NCI-H1436 treated with DMSO at 0.1 percent for 48 hours (cell line): ENCODE measurements at regions not wholly inside any gene's neighbourhood (a gene's known extent, or its start where the extent isn't known, plus 50 kb on each side); places are given as distances from the start of the nearest gene placed in this dataset.

ENCODE experiments used
- DNase-seq: peaks from one replicate; lab custom pipeline; 2025; lab: John Stamatoyannopoulos, UW

GRCh38 chr6:137734005-137734874, 132.8 kb upstream of the TNFAIP3 start:
- DNase-seq = no peak

- no peak for DNase-seq
These were observed 132.2 kb upstream of the TNFAIP3 start for GRCh38 chr6:137734875-137735182.

GRCh38 chr6:137736048-137736818, 130.8 kb upstream of the TNFAIP3 start:
- no peak for DNase-seq

GRCh38 chr6:137736911-137737310, 130.1 kb upstream of the TNFAIP3 start:
- no peak for DNase-seq

GRCh38 chr6:137737836-137738596, 129.0 kb upstream of the TNFAIP3 start:
- no peak for DNase-seq

- no peak for DNase-seq
These were observed 128.0 kb upstream of the TNFAIP3 start for GRCh38 chr6:137738931-137739504.

- no peak for DNase-seq
These were observed 127.5 kb upstream of the TNFAIP3 start for GRCh38 chr6:137739544-137739943.

- no peak for DNase-seq
These were observed 126.8 kb upstream of the TNFAIP3 start for GRCh38 chr6:137740091-137740755.

GRCh38 chr6:137740967-137741761, 125.9 kb upstream of the TNFAIP3 start:
- DNase-seq = no peak

- no peak for DNase-seq
These were observed 123.6 kb upstream of the TNFAIP3 start for GRCh38 chr6:137743493-137743892.

- no peak for DNase-seq
These were observed 122.2 kb upstream of the TNFAIP3 start for GRCh38 chr6:137744877-137745276.

- DNase-seq = no peak
These were observed 121.7 kb upstream of the TNFAIP3 start for GRCh38 chr6:137745321-137745720.

GRCh38 chr6:137746264-137746663, 120.8 kb upstream of the TNFAIP3 start:
- DNase-seq = no peak

GRCh38 chr6:137749696-137750211, 117.3 kb upstream of the TNFAIP3 start:
- no peak for DNase-seq

GRCh38 chr6:137750297-137750696, 116.8 kb upstream of the TNFAIP3 start:
- no peak for DNase-seq

GRCh38 chr6:137751768-137752560, 115.1 kb upstream of the TNFAIP3 start:
- no peak for DNase-seq

- DNase-seq = no peak
These were observed 112.7 kb upstream of the TNFAIP3 start for GRCh38 chr6:137754366-137754765.

GRCh38 chr6:137754866-137755265, 112.2 kb upstream of the TNFAIP3 start:
- no peak for DNase-seq

- no peak for DNase-seq
These were observed 111.8 kb upstream of the TNFAIP3 start for GRCh38 chr6:137755284-137755683.

- DNase-seq = no peak
These were observed 110.3 kb upstream of the TNFAIP3 start for GRCh38 chr6:137756788-137757187.
